HG03378 (cell line): ENCODE measurements at regions not wholly inside any gene's neighbourhood (a gene's known extent, or its start where the extent isn't known, plus 50 kb on each side); places are given as distances from the start of the nearest gene placed in this dataset.

Experiments used
- ATAC-seq: cut with Tn5 transposase; IDR thresholded peaks from one replicate; pipeline ENCODE4 v1.9.1; 2021; ENCODE audit warnings: mild to moderate bottlenecking, moderate library complexity; ENCODE audit not compliant: unreplicated experiment

DNA sequence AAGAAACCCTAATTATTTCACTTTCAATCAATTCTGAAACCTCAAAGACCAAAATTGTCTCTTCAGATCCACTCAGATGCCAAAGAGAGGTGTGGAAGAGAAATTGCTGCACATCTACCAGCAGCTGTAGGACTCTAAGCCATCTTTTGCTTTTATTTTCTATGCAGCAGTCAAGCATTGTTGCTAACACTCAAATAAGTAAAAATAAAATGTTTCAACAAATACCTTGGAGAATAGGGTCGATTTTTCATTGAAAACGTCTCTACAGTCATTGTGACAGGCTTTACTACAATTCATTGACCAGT, 66.4 kb upstream of the CFAP20DC start:
- ATAC-seq = no peak

DNA sequence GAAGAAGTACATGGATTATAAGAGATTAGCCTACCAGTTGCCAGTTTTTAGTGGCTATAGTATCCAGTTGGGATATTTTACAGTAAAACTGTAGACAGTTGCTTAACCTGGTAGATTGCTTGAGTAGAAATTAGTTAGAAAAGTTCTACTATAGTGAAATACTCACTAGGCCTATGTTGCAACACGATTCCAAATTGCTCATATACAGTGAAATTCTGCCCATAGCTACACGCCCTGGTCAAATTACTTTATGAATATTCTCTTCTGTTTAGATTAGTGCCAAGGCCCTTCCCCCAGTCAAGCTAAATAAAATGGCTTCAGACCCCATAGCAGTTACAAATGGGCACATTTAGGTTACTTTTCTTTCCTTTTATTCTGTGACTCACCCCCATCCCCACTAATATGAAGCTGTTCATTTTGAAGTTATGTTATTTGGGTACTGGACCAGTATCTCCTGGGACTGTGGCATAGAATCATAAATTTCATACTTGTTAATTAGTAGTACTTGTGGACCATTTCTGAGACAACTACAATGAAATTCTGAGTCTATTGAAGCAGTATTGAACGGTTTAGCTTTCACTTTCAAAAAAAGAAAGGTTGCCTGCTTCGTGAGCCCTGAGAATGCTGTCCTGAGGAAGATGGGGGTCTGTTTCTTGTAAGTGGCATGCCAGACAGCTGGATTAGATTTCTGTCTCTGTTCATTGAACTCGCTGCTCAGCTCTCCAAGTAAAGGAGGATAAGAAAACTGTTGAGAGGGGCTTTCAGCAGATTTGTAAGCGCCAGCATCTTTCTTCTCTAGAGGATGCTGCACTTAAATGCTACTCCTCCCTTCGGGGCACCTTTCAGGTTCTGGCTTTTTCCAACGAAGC, 65.8 kb upstream of the CFAP20DC start:
- no peak for ATAC-seq

DNA sequence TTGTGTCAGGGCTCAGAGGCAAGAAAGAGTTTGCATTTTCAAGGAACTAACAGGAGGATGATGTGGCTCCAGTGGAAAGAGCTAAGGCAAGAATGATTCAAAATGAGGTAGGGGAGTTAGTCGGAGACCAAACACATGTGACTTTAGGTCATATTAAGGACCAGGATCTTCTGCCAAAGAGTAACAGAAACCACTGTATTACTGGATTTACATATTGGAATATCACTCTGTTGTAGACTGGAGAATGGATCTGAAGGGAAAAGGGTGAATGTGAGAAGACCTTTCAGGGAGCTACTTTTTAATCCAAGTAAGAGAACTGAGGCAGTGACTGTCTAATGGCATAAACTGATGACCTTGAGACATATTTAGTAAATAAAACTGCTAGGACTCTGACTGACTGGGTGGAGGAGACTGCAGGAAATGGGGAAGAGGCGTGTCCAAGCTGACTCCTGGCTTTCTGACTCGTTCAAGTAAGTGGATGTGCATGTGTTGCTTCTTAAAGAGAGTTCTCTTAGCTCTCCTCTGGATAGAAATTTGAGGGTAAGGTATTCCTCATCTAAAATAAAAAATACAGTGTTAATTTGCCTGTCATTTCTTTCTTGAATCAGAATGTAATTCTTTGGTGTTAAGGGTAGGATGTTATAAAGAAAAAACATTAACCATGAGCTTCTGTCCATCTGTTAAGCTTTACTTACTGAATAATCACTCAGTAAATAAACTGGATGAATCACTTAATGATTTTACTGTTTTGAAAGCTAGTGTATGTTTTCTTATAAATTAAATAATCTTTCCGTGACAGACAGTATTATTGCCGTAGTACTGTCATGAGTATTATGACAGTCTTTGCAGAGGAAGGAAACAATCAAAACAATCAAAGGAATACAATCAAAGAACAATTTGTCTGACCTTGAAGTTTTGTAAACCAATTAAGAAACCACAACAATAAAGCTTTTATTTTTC, 58.3 kb upstream of the CFAP20DC start:
- no peak for ATAC-seq

DNA sequence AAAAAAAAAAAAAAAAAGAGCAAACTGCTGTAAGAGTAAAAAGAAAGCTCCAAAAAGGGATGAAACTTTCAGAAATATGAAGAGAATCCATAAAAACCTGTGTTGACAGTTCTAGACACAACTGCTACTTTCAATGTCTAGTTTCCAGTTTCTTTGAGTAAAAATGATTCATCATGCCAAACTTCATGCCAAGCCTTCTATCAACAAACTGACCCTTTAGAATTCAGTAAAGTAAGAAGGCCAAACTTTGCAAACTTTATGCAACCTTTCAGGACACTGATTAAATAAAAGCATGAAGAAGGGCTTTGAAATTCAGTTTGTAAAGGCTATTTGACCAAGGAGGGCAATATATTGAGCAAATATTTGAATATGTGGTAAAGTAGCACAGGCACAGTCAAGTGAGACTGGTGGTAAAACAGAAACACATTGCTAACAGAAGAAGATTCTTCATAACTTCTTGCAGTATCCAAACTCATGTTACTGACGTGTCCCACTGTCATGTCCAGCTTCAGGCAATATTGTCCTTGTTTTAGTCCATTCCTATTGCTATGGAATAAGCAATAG, 56.3 kb upstream of the CFAP20DC start:
- ATAC-seq = no peak

DNA sequence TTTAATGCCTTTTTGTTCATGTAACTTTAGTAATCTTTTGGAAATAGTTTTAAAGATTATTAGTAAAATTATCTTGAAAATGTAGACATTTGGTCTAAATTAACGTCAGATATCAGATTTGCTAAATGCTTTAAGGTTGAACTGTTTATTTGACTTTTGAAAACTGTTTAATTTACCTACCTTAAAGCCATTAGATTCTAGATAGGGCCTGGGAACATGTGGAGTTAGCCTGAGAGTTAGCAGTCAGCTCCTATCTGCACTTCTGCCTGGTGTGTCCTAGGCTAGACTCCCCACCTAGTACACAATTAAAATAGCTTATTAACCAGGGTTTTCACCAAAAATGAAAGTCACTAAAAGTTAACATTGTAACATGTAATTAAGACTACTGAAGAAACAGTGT, 53.7 kb upstream of the CFAP20DC start:
- ATAC-seq = no peak

DNA sequence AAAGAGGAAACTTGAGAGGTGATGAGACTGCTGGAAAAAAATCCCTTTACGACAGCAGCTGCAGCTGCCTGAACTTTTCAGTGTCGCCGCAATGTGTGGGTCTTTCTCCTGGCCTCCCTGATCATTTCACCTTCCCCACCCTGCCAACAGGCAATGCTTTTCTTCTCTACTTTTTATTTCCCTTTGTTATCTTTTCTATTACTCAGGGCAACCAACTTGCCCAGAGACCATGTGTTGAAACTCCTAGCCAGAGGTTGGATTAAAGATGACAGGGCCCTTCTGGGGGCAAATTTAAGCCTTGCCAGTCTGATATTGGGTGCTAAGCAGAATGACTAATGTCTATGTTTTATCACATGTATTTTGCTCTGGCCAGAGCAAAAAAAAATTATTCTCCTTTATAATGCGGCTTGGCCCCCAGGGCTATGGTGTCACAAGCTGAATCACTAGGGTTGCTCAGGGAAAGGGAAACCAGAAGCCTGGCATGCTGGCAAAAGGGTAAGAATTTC, 51.5 kb upstream of the CFAP20DC start:
- no peak for ATAC-seq
